Body of pancreas (tissue), 4 donors: ENCODE measurements at regions not wholly inside any gene's neighbourhood (a gene's known extent, or its start where the extent isn't known, plus 50 kb on each side); places are given as distances from the start of the nearest gene placed in this dataset.

ENCODE experiments used
- CTCF ChIP-seq, 7 experiments: fragments of 450-650 bp in 4 of 7; fragments of 200-600 bp in 3 of 7; sonication (generic) in 3 of 7; IDR thresholded peaks; one replicate each; pipeline ENCODE4 v1.5.1; 2016 to 2019; ENCODE audit warnings: antibody characterized with exemption in 7 of 7
- POLR2A ChIP-seq, 3 donors: fragments of 450-650 bp; IDR thresholded peaks; one replicate each; pipeline ENCODE4 v1.6.1; 2016; ENCODE audit warnings: antibody characterized with exemption in 3 of 3, mild to moderate bottlenecking in 2 of 3

- TF ChIP-seq POLR2A (IDR thresholded peaks at IDR 0.05) (no peak), CTCF (IDR thresholded peaks at IDR 0.05) (no peak)
Measured at GRCh38 chr10:78859266-78859665, 209.5 kb upstream of the ZMIZ1 start.
